ENCODE measurements at regions not wholly inside any gene's neighbourhood (a gene's known extent, or its start where the extent isn't known, plus 50 kb on each side); places are given as distances from the start of the nearest gene placed in this dataset.

DNA sequence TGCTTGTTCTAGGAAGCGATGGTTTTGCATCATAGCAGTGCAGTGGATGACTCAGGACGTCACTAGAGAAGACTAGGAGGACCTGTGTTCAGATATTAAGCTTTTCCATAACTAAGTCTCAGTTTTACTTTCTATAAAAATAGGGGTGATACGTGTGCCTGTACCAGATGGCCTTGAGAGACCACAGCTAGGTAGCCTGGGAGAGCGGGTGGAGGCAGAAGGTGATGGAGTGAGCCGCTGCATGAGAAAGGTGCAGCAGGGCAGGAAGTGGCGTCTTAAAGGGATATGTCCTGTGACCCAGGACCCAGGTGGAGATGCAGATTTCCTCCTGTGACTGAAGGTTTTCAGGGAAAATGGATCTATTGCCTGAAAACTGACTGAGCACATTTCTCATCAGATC lies 304.9 kb downstream of the CDC14C start:
- Histone ChIP-seq H3K27me3 (ENCODE audit: insufficient read depth, low read length) (no peaks in the 10 kb centered on the region), H3K4me1 (ENCODE audit: insufficient read depth, low read length) (peaks cover 3% of the 10 kb centered on the region), H3K9me3 (ENCODE audit: low read length) (no peaks in the 10 kb centered on the region), H3K36me3 (ENCODE audit: insufficient read depth, low read length) (no peaks in the 10 kb centered on the region), H3K4me3 (ENCODE audit: low read length) (no peak overlapping the region), H2AFZ (ENCODE audit: low read depth, low read length) (no peak overlapping the region)

DNA sequence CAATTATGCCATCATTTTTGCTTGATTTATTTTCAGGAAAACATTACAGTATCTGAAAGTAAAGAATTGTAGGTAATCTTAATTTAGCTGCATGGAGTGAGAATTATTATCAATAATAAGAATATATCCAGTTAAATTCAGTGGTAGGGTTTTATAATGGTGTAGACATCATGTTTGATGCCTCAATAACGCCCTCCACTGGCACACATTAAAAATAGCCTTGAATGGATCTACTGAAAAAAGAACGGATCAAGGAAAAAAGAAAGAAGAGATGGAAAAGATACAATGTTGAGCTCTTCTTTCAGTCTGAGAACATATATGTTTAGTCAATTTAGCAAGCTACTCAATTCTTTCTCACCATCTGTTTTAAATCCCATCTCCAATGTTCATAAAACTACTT lies 319.2 kb downstream of the CDC14C start:
- Histone ChIP-seq H3K4me1 (ENCODE audit: insufficient read depth, low read length) (peaks cover 14% of the 10 kb centered on the region), H3K36me3 (ENCODE audit: insufficient read depth, low read length) (no peaks in the 10 kb centered on the region), H3K4me3 (ENCODE audit: low read length) (no peak overlapping the region), H2AFZ (ENCODE audit: low read depth, low read length) (no peak overlapping the region), H3K9me3 (ENCODE audit: low read length) (no peaks in the 10 kb centered on the region), H3K27me3 (ENCODE audit: insufficient read depth, low read length) (no peaks in the 10 kb centered on the region)

DNA sequence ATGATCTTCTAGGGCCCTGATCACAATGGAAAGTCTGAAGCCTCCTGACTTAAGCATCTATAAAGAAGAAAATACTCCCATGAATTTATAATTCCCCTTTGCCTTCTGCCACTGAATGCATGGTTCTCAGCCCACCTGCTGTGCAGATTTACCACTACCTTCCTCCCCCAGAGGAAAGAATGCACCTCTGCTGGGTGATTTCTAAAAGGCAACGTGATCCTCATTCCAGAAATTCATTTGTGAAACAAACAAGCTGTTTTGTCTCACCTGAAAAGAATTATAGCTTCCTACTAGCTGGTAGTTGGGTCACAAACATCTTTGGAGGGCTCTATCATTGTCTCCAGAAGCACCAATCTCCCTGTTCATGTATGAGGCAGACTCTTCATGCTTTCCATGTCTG lies 320.2 kb downstream of the CDC14C start:
- no peaks in the 10 kb centered on the region for H3K27me3 ChIP-seq (ENCODE audit: insufficient read depth, low read length)
- peaks cover 14% of the 10 kb centered on the region for H3K4me1 ChIP-seq (ENCODE audit: insufficient read depth, low read length)
- no peak overlapping the region for H2AFZ ChIP-seq (ENCODE audit: low read depth, low read length)
- H3K36me3 ChIP-seq (ENCODE audit: insufficient read depth, low read length) = no peaks in the 10 kb centered on the region
- H3K9me3 ChIP-seq (ENCODE audit: low read length) = no peaks in the 10 kb centered on the region
- H3K4me3 ChIP-seq (ENCODE audit: low read length) = no peak overlapping the region

DNA sequence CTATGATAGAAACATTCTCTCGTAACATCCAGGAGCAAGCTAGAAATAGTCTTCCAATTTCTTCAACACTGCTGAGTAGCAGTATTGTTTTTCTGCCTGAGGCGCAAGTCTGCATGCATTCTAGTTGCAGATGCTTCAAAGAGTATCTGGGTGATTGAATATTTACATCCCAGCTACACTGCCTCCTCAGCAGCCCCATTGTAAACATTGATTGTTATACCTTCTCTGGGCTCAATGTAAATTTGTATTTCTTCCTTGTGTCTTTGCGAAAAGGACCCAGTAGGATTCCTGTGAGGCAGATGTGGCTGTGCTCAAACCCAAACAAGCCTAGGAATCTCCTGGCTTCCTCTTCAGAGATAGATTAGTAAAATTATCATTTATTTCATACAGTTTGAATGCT lies 320.7 kb downstream of the CDC14C start:
- Histone ChIP-seq H3K36me3 (ENCODE audit: insufficient read depth, low read length) (no peaks in the 10 kb centered on the region), H2AFZ (ENCODE audit: low read depth, low read length) (no peak overlapping the region), H3K4me3 (ENCODE audit: low read length) (no peak overlapping the region), H3K27me3 (ENCODE audit: insufficient read depth, low read length) (no peaks in the 10 kb centered on the region), H3K4me1 (ENCODE audit: insufficient read depth, low read length) (peaks cover 14% of the 10 kb centered on the region), H3K9me3 (ENCODE audit: low read length) (no peaks in the 10 kb centered on the region)

DNA sequence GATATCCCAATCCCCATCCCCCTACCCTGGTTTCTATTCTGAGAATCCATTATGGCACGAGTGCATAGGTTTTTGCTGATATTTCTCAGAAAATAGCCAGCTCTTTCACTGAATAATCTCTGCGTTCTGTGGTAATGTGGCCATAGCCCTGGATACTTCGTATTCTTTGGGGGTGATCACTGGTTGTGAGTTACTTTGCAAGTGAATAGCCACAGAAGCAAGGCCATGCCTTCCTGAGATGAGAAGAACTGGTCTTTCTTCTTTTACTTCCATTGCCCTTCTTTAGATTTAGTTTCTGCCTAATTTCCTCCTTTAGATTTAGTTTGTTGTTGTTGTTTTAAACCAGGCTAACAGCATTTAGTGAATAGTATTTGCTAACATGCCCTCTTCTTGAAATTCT lies 323.4 kb downstream of the CDC14C start:
- no peaks in the 10 kb centered on the region for H3K36me3 ChIP-seq (ENCODE audit: insufficient read depth, low read length)
- H2AFZ ChIP-seq (ENCODE audit: low read depth, low read length) = peak overlapping the region; percentile 88
- H3K4me3 ChIP-seq (ENCODE audit: low read length) = no peak overlapping the region
- H3K27me3 ChIP-seq (ENCODE audit: insufficient read depth, low read length) = no peaks in the 10 kb centered on the region
- H3K9me3 ChIP-seq (ENCODE audit: low read length) = no peaks in the 10 kb centered on the region
- peaks cover 14% of the 10 kb centered on the region for H3K4me1 ChIP-seq (ENCODE audit: insufficient read depth, low read length)

DNA sequence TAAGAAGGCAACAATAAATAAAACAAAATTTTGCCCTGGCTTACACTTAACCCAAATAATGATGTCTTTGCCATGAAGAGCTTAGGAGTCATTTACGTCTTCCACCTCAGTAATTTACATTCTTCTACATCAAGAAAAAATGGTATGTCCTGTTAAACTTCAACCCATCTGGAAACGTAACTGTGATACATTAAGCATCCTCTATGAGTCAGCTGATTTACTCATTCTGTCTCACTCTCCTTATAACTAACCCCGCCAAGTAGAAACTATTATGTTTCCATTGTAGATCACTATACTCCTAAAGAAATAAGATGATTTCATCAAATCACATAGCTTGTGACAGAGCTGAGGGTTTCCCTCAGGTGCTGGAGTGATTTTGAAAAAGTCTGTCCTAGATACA lies 330.7 kb downstream of the CDC14C start:
- H3K4me3 ChIP-seq (ENCODE audit: low read length) = no peak overlapping the region
- no peaks in the 10 kb centered on the region for H3K27me3 ChIP-seq (ENCODE audit: insufficient read depth, low read length)
- H3K4me1 ChIP-seq (ENCODE audit: insufficient read depth, low read length) = no peaks in the 10 kb centered on the region
- no peak overlapping the region for H2AFZ ChIP-seq (ENCODE audit: low read depth, low read length)
- H3K9me3 ChIP-seq (ENCODE audit: low read length) = no peaks in the 10 kb centered on the region
- H3K36me3 ChIP-seq (ENCODE audit: insufficient read depth, low read length) = no peaks in the 10 kb centered on the region

DNA sequence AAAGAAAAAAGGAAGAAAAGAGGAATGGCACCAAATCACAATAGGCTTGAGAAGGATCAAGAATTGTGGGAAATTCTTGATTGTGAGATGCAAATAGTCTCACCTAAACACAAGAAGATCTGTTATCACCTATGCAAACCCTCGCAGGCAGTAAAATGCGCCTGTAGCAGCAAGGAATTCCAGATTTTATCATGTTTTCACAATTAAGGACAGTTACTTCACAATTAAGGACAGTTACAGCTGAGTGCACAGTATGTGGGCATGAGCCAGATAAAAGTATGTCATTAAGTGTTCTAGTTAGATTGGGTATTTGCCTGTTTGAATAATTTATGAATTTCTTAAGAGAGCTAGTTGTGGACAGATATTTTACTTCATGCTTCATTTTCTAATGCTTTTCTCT lies 336.2 kb downstream of the CDC14C start:
- no peaks in the 10 kb centered on the region for H3K27me3 ChIP-seq (ENCODE audit: insufficient read depth, low read length)
- H3K36me3 ChIP-seq (ENCODE audit: insufficient read depth, low read length) = no peaks in the 10 kb centered on the region
- no peaks in the 10 kb centered on the region for H3K9me3 ChIP-seq (ENCODE audit: low read length)
- H2AFZ ChIP-seq (ENCODE audit: low read depth, low read length) = no peak overlapping the region
- H3K4me1 ChIP-seq (ENCODE audit: insufficient read depth, low read length) = no peaks in the 10 kb centered on the region
- no peak overlapping the region for H3K4me3 ChIP-seq (ENCODE audit: low read length)

DNA sequence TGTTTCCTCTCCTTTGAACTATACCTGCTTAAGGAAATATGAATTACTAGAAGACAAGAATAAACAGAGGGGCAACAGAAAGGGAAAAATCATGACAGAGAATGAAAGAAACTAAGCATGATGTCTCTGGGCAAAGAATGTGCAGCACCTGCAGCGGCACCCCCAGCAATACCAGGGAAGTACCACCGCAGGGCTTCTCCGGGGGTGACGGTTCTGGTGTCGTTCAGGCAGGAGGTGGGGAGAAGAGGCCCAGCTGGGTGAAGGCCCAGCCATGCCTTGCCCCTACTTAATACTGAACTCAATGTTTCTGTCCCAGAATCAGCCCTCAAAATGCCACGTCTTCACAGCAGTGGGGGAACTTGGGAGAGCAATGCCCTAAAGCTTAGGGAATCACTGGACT lies 337.6 kb downstream of the CDC14C start:
- H3K4me3 ChIP-seq (ENCODE audit: low read length) = no peak overlapping the region
- no peaks in the 10 kb centered on the region for H3K9me3 ChIP-seq (ENCODE audit: low read length)
- no peaks in the 10 kb centered on the region for H3K36me3 ChIP-seq (ENCODE audit: insufficient read depth, low read length)
- no peak overlapping the region for H2AFZ ChIP-seq (ENCODE audit: low read depth, low read length)
- H3K27me3 ChIP-seq (ENCODE audit: insufficient read depth, low read length) = no peaks in the 10 kb centered on the region
- H3K4me1 ChIP-seq (ENCODE audit: insufficient read depth, low read length) = no peaks in the 10 kb centered on the region

DNA sequence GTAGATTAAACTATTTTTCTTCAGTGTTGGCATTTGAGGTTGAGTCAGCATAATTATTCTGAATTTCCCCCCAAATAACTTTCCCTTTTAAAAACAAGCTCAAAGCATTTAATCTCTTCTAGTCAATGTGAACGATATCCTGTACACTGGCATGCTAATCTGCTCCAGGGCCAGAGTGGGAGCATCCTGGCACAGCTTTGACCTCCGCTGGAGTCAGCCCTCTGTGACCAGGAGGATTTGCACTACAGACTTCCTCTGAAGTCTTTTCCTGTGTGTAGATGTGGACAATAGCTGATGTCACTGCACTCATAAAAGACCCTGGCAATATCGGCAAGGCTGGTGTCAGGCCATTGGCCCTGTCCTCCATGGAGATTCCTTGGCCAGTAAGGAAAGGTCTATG lies 340.2 kb downstream of the CDC14C start:
- no peaks in the 10 kb centered on the region for H3K9me3 ChIP-seq (ENCODE audit: low read length)
- no peaks in the 10 kb centered on the region for H3K27me3 ChIP-seq (ENCODE audit: insufficient read depth, low read length)
- H3K4me1 ChIP-seq (ENCODE audit: insufficient read depth, low read length) = no peaks in the 10 kb centered on the region
- no peak overlapping the region for H2AFZ ChIP-seq (ENCODE audit: low read depth, low read length)
- no peaks in the 10 kb centered on the region for H3K36me3 ChIP-seq (ENCODE audit: insufficient read depth, low read length)
- H3K4me3 ChIP-seq (ENCODE audit: low read length) = no peak overlapping the region

DNA sequence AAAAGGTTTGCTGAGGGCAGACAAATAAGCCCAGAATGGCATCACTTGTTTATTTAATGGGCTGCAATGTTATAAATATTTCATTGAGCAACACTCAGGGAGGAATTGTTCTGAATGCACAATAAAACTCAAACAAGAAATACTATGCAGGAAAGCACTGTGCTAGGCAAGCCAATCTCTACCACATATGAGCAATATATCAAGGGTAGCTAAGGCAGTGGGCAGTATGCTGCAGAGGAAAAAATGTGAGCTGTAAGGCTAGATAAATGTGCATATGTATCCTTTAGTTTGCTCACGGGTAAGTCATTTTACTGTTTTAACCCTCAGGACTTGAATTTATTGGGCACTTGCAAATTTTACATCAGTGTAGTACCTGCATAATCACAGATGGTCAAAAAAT lies 349.6 kb downstream of the CDC14C start:
- no peaks in the 10 kb centered on the region for H3K4me1 ChIP-seq (ENCODE audit: insufficient read depth, low read length)
- H3K4me3 ChIP-seq (ENCODE audit: low read length) = no peak overlapping the region
- H3K36me3 ChIP-seq (ENCODE audit: insufficient read depth, low read length) = no peaks in the 10 kb centered on the region
- H3K27me3 ChIP-seq (ENCODE audit: insufficient read depth, low read length) = no peaks in the 10 kb centered on the region
- H2AFZ ChIP-seq (ENCODE audit: low read depth, low read length) = no peak overlapping the region
- no peaks in the 10 kb centered on the region for H3K9me3 ChIP-seq (ENCODE audit: low read length)

DNA sequence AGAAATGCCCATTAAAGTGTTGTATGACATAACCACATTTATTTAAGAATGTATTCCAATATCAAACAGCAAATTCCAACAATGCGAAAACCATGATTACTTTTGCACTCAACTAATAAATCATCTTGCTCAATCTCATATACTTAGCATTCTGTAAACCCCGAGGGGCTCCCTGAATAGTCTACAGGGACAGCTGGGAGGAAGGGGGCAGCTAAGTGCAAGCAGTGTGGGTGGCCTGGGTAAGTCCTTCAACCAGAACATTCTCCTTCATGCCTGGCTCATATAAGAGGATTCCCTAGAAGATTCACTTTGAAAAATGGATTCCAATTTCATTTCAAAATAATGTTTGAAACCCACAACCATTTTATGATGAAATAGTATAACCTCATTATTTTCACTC lies 355.5 kb downstream of the CDC14C start:
- Histone ChIP-seq H3K36me3 (ENCODE audit: insufficient read depth, low read length) (no peaks in the 10 kb centered on the region), H3K9me3 (ENCODE audit: low read length) (no peaks in the 10 kb centered on the region)

DNA sequence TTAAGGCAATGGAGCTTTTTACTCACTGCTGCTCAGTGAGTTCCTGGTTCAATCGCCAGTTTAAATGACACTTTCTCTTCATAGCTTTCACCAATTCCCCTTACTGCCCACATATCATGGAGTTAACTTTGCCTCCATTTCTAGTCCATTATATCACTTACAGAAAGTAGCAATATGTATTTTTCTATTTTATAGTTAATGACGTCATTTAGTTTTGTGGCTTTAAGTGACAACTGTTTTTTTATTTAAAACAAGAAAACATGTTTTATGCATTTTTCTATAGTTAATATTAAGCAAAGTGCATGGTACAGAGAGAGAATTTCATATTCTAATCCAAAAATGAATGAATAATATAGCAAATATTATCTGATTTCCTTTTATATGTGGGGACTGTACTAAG lies 363.3 kb downstream of the CDC14C start:
- Histone ChIP-seq H3K9me3 (ENCODE audit: low read length) (no peaks in the 10 kb centered on the region), H3K27me3 (ENCODE audit: insufficient read depth, low read length) (no peaks in the 10 kb centered on the region), H3K4me3 (ENCODE audit: low read length) (no peak overlapping the region), H3K4me1 (ENCODE audit: insufficient read depth, low read length) (no peaks in the 10 kb centered on the region), H2AFZ (ENCODE audit: low read depth, low read length) (no peak overlapping the region), H3K36me3 (ENCODE audit: insufficient read depth, low read length) (no peaks in the 10 kb centered on the region)

More for the DNA sequence above, 355.5 kb downstream of the CDC14C start:
- no peaks in the 10 kb centered on the region for H3K27me3 ChIP-seq (ENCODE audit: insufficient read depth, low read length)
- no peaks in the 10 kb centered on the region for H3K4me1 ChIP-seq (ENCODE audit: insufficient read depth, low read length)
- no peak overlapping the region for H3K4me3 ChIP-seq (ENCODE audit: low read length)
- H2AFZ ChIP-seq (ENCODE audit: low read depth, low read length) = no peak overlapping the region

DNA sequence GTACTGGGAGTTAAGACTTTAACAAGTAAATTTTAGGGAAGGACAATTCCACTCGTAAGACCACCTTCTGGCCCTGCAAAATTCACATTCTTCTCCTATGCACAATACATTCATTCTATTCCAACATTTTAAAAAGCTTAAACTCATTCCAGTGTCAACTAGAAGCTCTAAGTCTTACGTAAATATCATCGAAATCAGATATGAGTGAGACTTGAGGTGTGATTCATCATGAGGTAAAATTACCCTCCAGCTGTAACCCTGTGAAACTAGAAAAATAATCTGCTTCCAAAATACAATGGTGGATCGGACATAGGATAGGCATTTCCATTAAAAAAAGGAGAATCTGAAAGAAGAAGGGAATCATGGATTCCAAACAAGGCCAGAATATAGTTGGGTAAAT lies 370.3 kb downstream of the CDC14C start:
- Histone ChIP-seq H3K4me1 (ENCODE audit: insufficient read depth, low read length) (no peaks in the 10 kb centered on the region), H3K9me3 (ENCODE audit: low read length) (no peaks in the 10 kb centered on the region), H3K4me3 (ENCODE audit: low read length) (no peak overlapping the region), H3K36me3 (ENCODE audit: insufficient read depth, low read length) (no peaks in the 10 kb centered on the region), H3K27me3 (ENCODE audit: insufficient read depth, low read length) (no peaks in the 10 kb centered on the region), H2AFZ (ENCODE audit: low read depth, low read length) (no peak overlapping the region)

DNA sequence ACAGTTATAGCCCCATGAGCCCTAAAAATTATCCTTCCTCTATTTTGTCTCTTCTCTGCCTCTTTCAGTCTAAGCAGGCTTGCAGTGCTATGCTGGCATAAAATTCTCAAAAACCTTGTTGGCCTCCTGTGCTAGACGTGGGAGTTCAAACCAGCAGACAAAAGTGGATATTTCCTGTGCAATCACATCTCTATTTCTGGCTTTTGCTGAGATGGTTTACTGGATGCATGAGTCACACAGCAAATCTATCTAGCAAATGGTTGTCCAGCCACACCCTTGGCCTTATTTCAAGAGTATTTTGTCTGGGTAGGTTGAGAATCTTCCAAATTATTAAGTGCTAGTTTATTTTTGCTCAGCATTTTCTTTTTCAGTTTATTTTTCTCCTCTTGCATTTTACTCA lies 370.8 kb downstream of the CDC14C start:
- H3K9me3 ChIP-seq (ENCODE audit: low read length) = no peaks in the 10 kb centered on the region
- no peaks in the 10 kb centered on the region for H3K36me3 ChIP-seq (ENCODE audit: insufficient read depth, low read length)
- H3K4me3 ChIP-seq (ENCODE audit: low read length) = no peak overlapping the region
- no peaks in the 10 kb centered on the region for H3K4me1 ChIP-seq (ENCODE audit: insufficient read depth, low read length)
- H2AFZ ChIP-seq (ENCODE audit: low read depth, low read length) = no peak overlapping the region
- H3K27me3 ChIP-seq (ENCODE audit: insufficient read depth, low read length) = no peaks in the 10 kb centered on the region

All from neuron (in vitro differentiated cells).